ENCODE measurements at regions not wholly inside any gene's neighbourhood (a gene's known extent, or its start where the extent isn't known, plus 50 kb on each side); places are given as distances from the start of the nearest gene placed in this dataset.

DNA sequence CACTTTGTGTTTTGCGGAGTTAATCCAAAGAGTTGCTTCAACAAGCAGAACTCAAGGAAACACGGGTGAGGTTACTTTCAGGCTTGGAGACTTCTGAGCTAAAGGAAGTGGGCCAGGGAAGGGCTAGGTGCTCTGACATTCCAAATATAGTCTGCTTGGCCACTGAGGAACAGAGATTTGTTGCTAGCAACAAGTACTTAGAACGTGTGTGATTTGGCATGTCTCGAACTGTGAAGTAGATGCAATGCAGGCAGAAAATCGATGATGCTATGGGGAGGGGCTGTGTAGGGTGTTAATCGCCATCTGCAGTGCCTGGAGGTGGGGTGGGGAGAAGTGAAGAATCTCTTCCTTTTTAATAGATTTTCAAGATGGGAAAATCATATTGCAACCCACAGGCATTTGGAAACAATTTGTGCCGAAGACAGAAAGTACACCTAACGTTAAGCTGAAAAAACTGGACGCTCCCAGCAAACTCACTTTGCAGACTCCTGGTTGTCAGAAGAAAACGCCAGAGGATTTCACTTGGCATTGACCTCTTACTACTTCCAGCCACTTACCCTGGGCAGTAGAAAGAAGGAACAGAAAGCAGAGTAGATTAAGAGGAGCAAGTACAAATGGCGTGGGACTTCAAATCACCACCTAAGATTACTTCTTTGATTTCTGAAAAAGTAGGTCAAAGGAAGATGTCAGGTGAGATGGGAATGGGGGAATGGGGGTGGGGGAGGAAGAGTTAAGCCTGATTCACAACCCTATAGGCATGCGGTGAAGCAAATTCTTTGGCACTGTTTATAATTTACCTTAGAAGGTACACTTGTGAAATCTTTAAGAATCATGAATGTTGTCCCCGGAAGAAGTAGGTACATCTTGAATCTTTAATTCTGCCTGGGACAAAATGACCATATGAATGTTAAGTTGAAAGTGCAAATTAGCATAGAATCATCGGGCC, 314.1 kb downstream of the CD83 start (continued):
- TF ChIP-seq, protein P1, sequence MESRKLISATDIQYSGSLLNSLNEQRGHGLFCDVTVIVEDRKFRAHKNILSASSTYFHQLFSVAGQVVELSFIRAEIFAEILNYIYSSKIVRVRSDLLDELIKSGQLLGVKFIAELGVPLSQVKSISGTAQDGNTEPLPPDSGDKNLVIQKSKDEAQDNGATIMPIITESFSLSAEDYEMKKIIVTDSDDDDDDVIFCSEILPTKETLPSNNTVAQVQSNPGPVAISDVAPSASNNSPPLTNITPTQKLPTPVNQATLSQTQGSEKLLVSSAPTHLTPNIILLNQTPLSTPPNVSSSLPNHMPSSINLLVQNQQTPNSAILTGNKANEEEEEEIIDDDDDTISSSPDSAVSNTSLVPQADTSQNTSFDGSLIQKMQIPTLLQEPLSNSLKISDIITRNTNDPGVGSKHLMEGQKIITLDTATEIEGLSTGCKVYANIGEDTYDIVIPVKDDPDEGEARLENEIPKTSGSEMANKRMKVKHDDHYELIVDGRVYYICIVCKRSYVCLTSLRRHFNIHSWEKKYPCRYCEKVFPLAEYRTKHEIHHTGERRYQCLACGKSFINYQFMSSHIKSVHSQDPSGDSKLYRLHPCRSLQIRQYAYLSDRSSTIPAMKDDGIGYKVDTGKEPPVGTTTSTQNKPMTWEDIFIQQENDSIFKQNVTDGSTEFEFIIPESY (IDR thresholded peaks at IDR 0.05; ENCODE audit: borderline replicate concordance, low read depth): no peak
- TF ChIP-seq JUND (IDR thresholded peaks at IDR 0.05) (no peak), NFIC (IDR thresholded peaks at IDR 0.05; ENCODE audit: borderline replicate concordance) (no peak), NRF1 (IDR thresholded peaks at IDR 0.05; ENCODE audit: low read depth, low read length) (no peak), EZH2phosphoT487 (IDR thresholded peaks at IDR 0.05; ENCODE audit: borderline replicate concordance, low read depth) (no peak), TAF1 (IDR thresholded peaks at IDR 0.05; ENCODE audit: borderline replicate concordance, low read depth, low read length) (no peak)

DNA sequence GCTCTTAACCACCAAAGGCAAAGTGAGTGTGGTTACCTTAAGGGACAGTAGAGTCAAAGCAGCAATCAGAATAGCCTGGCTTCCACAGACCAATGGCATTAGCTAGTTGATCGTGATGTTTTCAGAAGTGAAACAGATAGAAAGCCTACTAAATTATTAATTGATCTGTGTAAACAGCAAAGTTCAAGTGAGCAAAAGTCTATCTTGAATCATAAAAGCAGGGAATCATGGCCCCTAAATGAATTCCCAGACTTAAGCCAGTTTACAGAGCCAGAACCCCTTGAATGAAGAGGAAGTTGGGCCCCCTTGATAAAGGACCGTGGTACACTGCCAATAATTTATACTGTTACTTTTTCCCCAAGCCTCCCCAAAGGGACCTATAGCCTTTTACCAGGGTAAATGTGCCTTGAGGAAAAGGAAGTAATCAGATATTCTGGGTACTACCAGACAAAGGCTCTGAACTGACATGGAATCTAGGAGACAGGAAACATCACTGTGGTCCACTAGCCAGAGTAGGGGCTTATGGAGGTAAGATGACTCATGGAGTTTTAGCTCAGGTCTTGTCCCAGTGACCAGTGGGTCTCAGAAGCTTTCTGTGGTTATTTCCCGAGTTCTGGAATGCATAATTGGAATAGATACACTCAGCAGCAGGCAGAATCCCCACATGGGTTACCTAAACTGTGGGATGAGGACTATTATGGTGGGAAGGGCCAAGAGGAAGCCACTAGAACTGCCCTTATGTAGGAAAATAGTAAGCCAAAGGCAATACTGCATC, 317.5 kb downstream of the CD83 start:
- no peak overlapping the region for H3K4me3 ChIP-seq (ENCODE audit: low read depth in 2 of 2, low read length in 1 of 2)
- H3K79me2 ChIP-seq (ENCODE audit: insufficient read depth): no peaks in the 10 kb centered on the region
- no peaks in the 10 kb centered on the region; a peak in 1 of 4 replicates for H3K4me1 ChIP-seq (ENCODE audit: control insufficient read depth in 1 of 2, insufficient read depth in 2 of 2, low read depth in 1 of 2, low read length in 1 of 2)
- CTCF ChIA-PET: interaction anchor here (1.2 kb wide), 1 partner anchor 15 kb away, joined by 3 read pairs; no protein-coding TSS in a partner anchor
- H3K9me2 ChIP-seq: no peaks in the 10 kb centered on the region
- no peak overlapping the region for H3K27ac ChIP-seq (ENCODE audit: low read depth in 2 of 2, low read length in 1 of 2)
- H3K9ac ChIP-seq: no peak overlapping the region
- H3F3A ChIP-seq (replicated peaks; ENCODE audit: insufficient read depth): no peaks in the 10 kb centered on the region
- no peak overlapping the region for H2AFZ ChIP-seq (ENCODE audit: low read depth)
- H3K9me3 ChIP-seq: no peaks in the 10 kb centered on the region
- H4K20me1 ChIP-seq (ENCODE audit: insufficient read depth): no peaks in the 10 kb centered on the region
- H3K36me3 ChIP-seq (replicated peaks in 1 of 2; ENCODE audit: control insufficient read depth in 1 of 2, insufficient read depth in 2 of 2, low read length in 1 of 2): no peaks in the 10 kb centered on the region
- no peak overlapping the region for H3K4me2 ChIP-seq
- TF ChIP-seq SMC3 (IDR thresholded peaks at IDR 0.05; ENCODE audit: low read depth, low read length) (no peak), YY1 (IDR thresholded peaks at IDR 0.05; ENCODE audit: low read depth) (no peak), FOXM1 (IDR thresholded peaks at IDR 0.05; ENCODE audit: low read depth) (no peak)
- WGBS (ENCODE audit: low lambda C conversion rate): 27% methylated on average over 3 of the region's 3 CpGs
- no peak for DNase-seq
- no peaks in the 10 kb centered on the region for H3K27me3 ChIP-seq (ENCODE audit: insufficient read depth)
- POLR2A ChIA-PET: no interaction called here

DNA sequence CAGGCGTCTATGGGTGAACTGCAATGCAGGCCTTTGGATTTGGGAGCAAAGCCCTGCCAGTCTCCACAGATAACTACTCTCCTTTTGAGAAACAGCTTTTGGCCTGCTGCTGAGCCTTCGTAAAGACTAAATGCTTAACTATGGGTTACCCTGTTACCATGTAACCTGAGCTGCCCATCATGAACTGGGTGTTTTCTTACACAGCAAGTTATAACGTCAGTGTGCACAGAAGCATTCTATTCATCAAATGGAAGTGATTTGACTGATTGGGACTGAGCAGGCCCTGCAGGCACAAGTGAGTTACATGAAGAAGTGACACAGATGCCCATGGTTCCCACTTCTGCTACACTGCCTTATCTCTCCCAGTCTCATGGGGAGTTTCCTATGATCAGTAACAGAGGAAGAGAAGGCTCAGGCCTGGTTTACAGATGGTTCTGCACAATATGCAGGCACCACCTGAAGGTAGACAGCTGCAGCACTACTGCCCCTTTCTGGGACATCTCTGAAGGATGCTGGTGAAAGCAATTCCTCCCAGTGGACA, 319.1 kb downstream of the CD83 start:
- H2AFZ ChIP-seq (ENCODE audit: low read depth): no peak overlapping the region
- H3F3A ChIP-seq (replicated peaks; ENCODE audit: insufficient read depth): no peaks in the 10 kb centered on the region
- DNase-seq: no peak
- H3K4me2 ChIP-seq: no peak overlapping the region
- no peaks in the 10 kb centered on the region for H3K9me3 ChIP-seq
- no peaks in the 10 kb centered on the region; a peak in 1 of 4 replicates for H3K4me1 ChIP-seq (ENCODE audit: control insufficient read depth in 1 of 2, insufficient read depth in 2 of 2, low read depth in 1 of 2, low read length in 1 of 2)
- no peaks in the 10 kb centered on the region for H3K36me3 ChIP-seq (replicated peaks in 1 of 2; ENCODE audit: control insufficient read depth in 1 of 2, insufficient read depth in 2 of 2, low read length in 1 of 2)
- ChIA-PET CTCF (no interaction called here), POLR2A (no interaction called here)
- no peak overlapping the region for H3K27ac ChIP-seq (ENCODE audit: low read depth in 2 of 2, low read length in 1 of 2)
- WGBS (ENCODE audit: low lambda C conversion rate): 41% methylated on average over 3 of the region's 3 CpGs
- H3K27me3 ChIP-seq (ENCODE audit: insufficient read depth): no peaks in the 10 kb centered on the region
- no peaks in the 10 kb centered on the region for H4K20me1 ChIP-seq (ENCODE audit: insufficient read depth)
- no peak overlapping the region for H3K4me3 ChIP-seq (ENCODE audit: low read depth in 2 of 2, low read length in 1 of 2)
- H3K79me2 ChIP-seq (ENCODE audit: insufficient read depth): no peaks in the 10 kb centered on the region
- H3K9me2 ChIP-seq: no peaks in the 10 kb centered on the region
- no peak overlapping the region for H3K9ac ChIP-seq
- TF ChIP-seq ELF1 (IDR thresholded peaks at IDR 0.05): no peak
- no peak for TF ChIP-seq RXRA (IDR thresholded peaks at IDR 0.05; ENCODE audit: borderline replicate concordance, low read depth)
- no peak for TF ChIP-seq TCF12 (IDR thresholded peaks at IDR 0.05)
- TF ChIP-seq RAD21 (IDR thresholded peaks at IDR 0.05; ENCODE audit: low read length): no peak
- TF ChIP-seq USF2 (IDR thresholded peaks at IDR 0.05; ENCODE audit: borderline replicate concordance, low read depth, low read length): no peak
- no peak for TF ChIP-seq TAF1 (IDR thresholded peaks at IDR 0.05; ENCODE audit: borderline replicate concordance, low read depth, low read length)
- TF ChIP-seq SMC3 (IDR thresholded peaks at IDR 0.05; ENCODE audit: low read depth, low read length): no peak
- TF ChIP-seq CTCF (IDR thresholded peaks at IDR 0.05): no peak
- no peak for TF ChIP-seq SIN3A (IDR thresholded peaks at IDR 0.05; ENCODE audit: borderline replicate concordance, low read depth, low read length)
- TF ChIP-seq, protein P2, sequence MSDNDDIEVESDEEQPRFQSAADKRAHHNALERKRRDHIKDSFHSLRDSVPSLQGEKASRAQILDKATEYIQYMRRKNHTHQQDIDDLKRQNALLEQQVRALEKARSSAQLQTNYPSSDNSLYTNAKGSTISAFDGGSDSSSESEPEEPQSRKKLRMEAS (IDR thresholded peaks at IDR 0.05; ENCODE audit: low read depth): no peak
- TF ChIP-seq TEAD4 (IDR thresholded peaks at IDR 0.05; ENCODE audit: borderline replicate concordance, insufficient read depth): no peak
- no peak for TF ChIP-seq RCOR1 (IDR thresholded peaks at IDR 0.05; ENCODE audit: low read length)
- TF ChIP-seq FOXJ3 (CRISPR knock-in tag; IDR thresholded peaks at IDR 0.05): no peak

Data from SK-N-SH (cell line).